ENCODE measurements at regions not wholly inside any gene's neighbourhood (a gene's known extent, or its start where the extent isn't known, plus 50 kb on each side); places are given as distances from the start of the nearest gene placed in this dataset.

- ChIA-PET CTCF (no interaction called here), POLR2A (no interaction called here)
- DNase-seq (ENCODE audit: low read depth, low spot score): no peak
- no peak for TF ChIP-seq CTCF (IDR thresholded peaks at IDR 0.05; ENCODE audit: insufficient read depth, low read length, missing control alignments)
- H3K4me3 ChIP-seq (ENCODE audit: low read depth, low read length): no peak overlapping the region
These were observed 758.4 kb downstream of the FLRT2 start for GRCh38 chr14:86288336-86288735.

GRCh38 chr14:86279405-86279804 lies 749.5 kb downstream of the FLRT2 start:
- no peak for DNase-seq (ENCODE audit: low read depth, low spot score)
- ChIA-PET POLR2A (no interaction called here), CTCF (no interaction called here)
- TF ChIP-seq CTCF (IDR thresholded peaks at IDR 0.05; ENCODE audit: insufficient read depth, low read length, missing control alignments): no peak
- no peak overlapping the region for H3K4me3 ChIP-seq (ENCODE audit: low read depth, low read length)

- H3K4me3 ChIP-seq (ENCODE audit: low read depth, low read length): no peak overlapping the region
- TF ChIP-seq CTCF (IDR thresholded peaks at IDR 0.05; ENCODE audit: insufficient read depth, low read length, missing control alignments): no peak
- DNase-seq (ENCODE audit: low read depth, low spot score): no peak
- ChIA-PET CTCF (no interaction called here), POLR2A (no interaction called here)
These were observed 728.0 kb downstream of the FLRT2 start for GRCh38 chr14:86257973-86258372.

GRCh38 chr14:86243158-86243557 lies 713.2 kb downstream of the FLRT2 start:
- H3K4me3 ChIP-seq (ENCODE audit: low read depth, low read length): no peak overlapping the region
- ChIA-PET POLR2A (no interaction called here), CTCF (no interaction called here)
- DNase-seq (ENCODE audit: low read depth, low spot score): no peak
- no peak for TF ChIP-seq CTCF (IDR thresholded peaks at IDR 0.05; ENCODE audit: insufficient read depth, low read length, missing control alignments)

GRCh38 chr14:86237733-86238132 lies 707.8 kb downstream of the FLRT2 start:
- CTCF ChIA-PET: no interaction called here
- no peak for TF ChIP-seq CTCF (IDR thresholded peaks at IDR 0.05; ENCODE audit: insufficient read depth, low read length, missing control alignments)
- no peak overlapping the region for H3K4me3 ChIP-seq (ENCODE audit: low read depth, low read length)
- no peak for DNase-seq (ENCODE audit: low read depth, low spot score)
- POLR2A ChIA-PET: no interaction called here

GRCh38 chr14:86221755-86222154 lies 691.8 kb downstream of the FLRT2 start:
- no peak overlapping the region for H3K4me3 ChIP-seq (ENCODE audit: low read depth, low read length)
- ChIA-PET POLR2A (no interaction called here), CTCF (no interaction called here)
- TF ChIP-seq CTCF (IDR thresholded peaks at IDR 0.05; ENCODE audit: insufficient read depth, low read length, missing control alignments): no peak
- DNase-seq (ENCODE audit: low read depth, low spot score): no peak

Measured in AG04449 (cell line).